ENCODE measurements at regions not wholly inside any gene's neighbourhood (a gene's known extent, or its start where the extent isn't known, plus 50 kb on each side); places are given as distances from the start of the nearest gene placed in this dataset.

DNA sequence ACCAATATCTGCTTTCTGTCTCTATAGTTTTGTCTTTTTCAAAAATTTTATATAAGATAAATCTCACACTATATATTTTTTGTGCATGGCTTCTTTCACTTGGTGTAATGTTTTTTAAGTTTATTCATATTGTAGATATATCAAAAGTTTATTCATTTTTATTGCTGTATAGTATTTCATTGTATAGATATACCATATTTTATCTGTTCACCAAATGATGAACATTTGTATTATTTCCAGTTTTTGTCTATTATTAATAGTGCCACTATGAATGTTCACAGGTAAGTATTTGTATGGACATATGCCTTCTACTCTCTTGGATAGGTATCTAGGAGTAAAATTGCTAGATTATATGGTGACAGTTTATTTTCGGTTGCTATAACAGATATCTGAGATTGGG, 289.5 kb upstream of the CITED2 start:
- DNase-seq (no peak), ATAC-seq (no peak)
- WGBS, 4 donors = 98 to 100% (median 98%) methylated on average over 1 of the region's 1 CpG
- Histone ChIP-seq H3K4me1 (no peaks in the 10 kb centered on the region), H3K27me3 (no peaks in the 10 kb centered on the region), H3K36me3 (no peaks in the 10 kb centered on the region), H3K4me3 (no peak overlapping the region), H3K9me3 (peaks cover 0 to 32% (median 8%) of the 10 kb centered on the region in 12 donors), H3K27ac (no peak overlapping the region)
- no peak for TF ChIP-seq POLR2A (IDR thresholded peaks at IDR 0.05)
- TF ChIP-seq, protein P1, sequence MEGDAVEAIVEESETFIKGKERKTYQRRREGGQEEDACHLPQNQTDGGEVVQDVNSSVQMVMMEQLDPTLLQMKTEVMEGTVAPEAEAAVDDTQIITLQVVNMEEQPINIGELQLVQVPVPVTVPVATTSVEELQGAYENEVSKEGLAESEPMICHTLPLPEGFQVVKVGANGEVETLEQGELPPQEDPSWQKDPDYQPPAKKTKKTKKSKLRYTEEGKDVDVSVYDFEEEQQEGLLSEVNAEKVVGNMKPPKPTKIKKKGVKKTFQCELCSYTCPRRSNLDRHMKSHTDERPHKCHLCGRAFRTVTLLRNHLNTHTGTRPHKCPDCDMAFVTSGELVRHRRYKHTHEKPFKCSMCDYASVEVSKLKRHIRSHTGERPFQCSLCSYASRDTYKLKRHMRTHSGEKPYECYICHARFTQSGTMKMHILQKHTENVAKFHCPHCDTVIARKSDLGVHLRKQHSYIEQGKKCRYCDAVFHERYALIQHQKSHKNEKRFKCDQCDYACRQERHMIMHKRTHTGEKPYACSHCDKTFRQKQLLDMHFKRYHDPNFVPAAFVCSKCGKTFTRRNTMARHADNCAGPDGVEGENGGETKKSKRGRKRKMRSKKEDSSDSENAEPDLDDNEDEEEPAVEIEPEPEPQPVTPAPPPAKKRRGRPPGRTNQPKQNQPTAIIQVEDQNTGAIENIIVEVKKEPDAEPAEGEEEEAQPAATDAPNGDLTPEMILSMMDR (IDR thresholded peaks at IDR 0.05) = no peak
- intact Hi-C loops (cut with DNase I) = no loop called here

DNA sequence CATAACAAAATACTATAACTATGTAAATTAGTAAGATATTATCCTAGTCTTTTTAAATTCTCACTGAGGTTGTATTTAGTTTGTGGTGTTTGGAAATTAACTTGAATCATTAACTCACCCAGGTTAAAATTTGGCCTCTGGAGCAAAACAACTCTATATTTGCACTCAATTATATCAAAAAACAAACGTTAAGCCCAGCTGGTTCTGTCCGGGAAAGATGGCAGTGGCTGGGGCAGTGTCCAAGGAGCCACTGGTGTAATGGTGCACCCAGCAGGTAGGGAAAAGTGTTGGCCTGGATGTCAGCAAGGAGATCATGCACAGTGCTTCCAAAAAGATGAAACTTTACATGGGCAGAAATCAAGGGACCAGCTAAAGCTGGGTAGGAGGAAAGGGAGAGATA, 285.3 kb upstream of the CITED2 start:
- H3K4me1 ChIP-seq = no peaks in the 10 kb centered on the region
- H3K4me3 ChIP-seq = no peak overlapping the region
- 65 to 74% (median 72%) methylated on average over 2 of the region's 2 CpGs for WGBS, 4 donors
- H3K27me3 ChIP-seq = no peaks in the 10 kb centered on the region
- ATAC-seq (no peak), DNase-seq (no peak)
- H3K9me3 ChIP-seq = peaks cover 0 to 14% (median 3%) of the 10 kb centered on the region in 12 donors
- TF ChIP-seq, protein P1 (IDR thresholded peaks at IDR 0.05) = no peak
- no peak for TF ChIP-seq POLR2A (IDR thresholded peaks at IDR 0.05)
- no peaks in the 10 kb centered on the region for H3K36me3 ChIP-seq
- no peak overlapping the region for H3K27ac ChIP-seq
- intact Hi-C loops (cut with DNase I) = no loop called here

DNA sequence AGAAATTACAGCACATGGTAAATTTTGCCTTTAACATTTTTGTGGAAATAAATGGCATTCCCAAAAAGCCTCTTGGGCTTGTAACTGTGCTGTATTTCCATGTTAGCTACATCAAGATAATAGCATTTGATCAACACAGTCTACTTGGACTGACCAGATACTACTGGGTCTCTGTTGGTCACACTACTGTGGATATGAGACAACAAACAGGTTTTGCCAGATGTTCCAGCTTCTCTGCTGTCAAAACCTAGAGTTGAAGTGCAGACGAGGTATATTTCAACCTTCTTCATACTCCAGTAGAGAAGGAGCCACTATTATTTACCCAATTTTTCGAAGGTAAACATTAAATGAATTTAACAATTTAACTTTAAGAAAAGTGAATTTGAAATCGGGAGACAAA, 284.7 kb upstream of the CITED2 start:
- H3K36me3 ChIP-seq = no peaks in the 10 kb centered on the region
- intact Hi-C loops (cut with DNase I) = no loop called here
- TF ChIP-seq POLR2A (IDR thresholded peaks at IDR 0.05) = no peak
- TF ChIP-seq, protein P1 (IDR thresholded peaks at IDR 0.05) = no peak
- ATAC-seq = no peak
- no peak overlapping the region for H3K27ac ChIP-seq
- no peak for DNase-seq
- peaks cover 0 to 10% (median 3%) of the 10 kb centered on the region in 12 donors for H3K9me3 ChIP-seq
- H3K4me3 ChIP-seq = no peak overlapping the region
- no peaks in the 10 kb centered on the region for H3K4me1 ChIP-seq
- WGBS, 4 donors = 87 to 91% (median 90%) methylated on average over 3 of the region's 3 CpGs
- no peaks in the 10 kb centered on the region for H3K27me3 ChIP-seq

- H3K4me1 ChIP-seq = no peaks in the 10 kb centered on the region
- no peaks in the 10 kb centered on the region for H3K36me3 ChIP-seq
- ATAC-seq (no peak), DNase-seq (no peak)
- no peak overlapping the region for H3K27ac ChIP-seq
- no peaks in the 10 kb centered on the region for H3K27me3 ChIP-seq
- intact Hi-C loops (cut with DNase I) = no loop called here
- WGBS, 4 donors = 92 to 100% (median 98%) methylated on average over 1 of the region's 1 CpG
- H3K4me3 ChIP-seq = no peak overlapping the region
- no peak for TF ChIP-seq POLR2A (IDR thresholded peaks at IDR 0.05)
- TF ChIP-seq, protein P1 (IDR thresholded peaks at IDR 0.05) = no peak
- H3K9me3 ChIP-seq = no peaks in the 10 kb centered on the region
Measured at GRCh38 chr6:139657119-139657518, 282.7 kb upstream of the CITED2 start.

All from heart left ventricle (tissue), 16 donors.